B cell (primary cell): ENCODE measurements at regions not wholly inside any gene's neighbourhood (a gene's known extent, or its start where the extent isn't known, plus 50 kb on each side); places are given as distances from the start of the nearest gene placed in this dataset.
"Not testable (repeated sequence)": the region's sequence is repeated elsewhere in the genome, so short reads cannot be mapped to it uniquely, and the experiment has no call there.

Source experiments
- EZH2 ChIP-seq: IDR thresholded peaks from 2 replicates; pipeline ENCODE4 v1.6.1; 2012; ENCODE audit warnings: borderline replicate concordance, low read depth, mild to moderate bottlenecking, moderate library complexity, low read length; ENCODE audit not compliant: insufficient read depth, poor library complexity, severe bottlenecking
- TF ChIP-seq, protein P1 (sequence below): fragments of 200-600 bp; IDR thresholded peaks from one replicate; pipeline ENCODE4 v1.8.0; 2022; ENCODE audit warnings: antibody characterized with exemption, mild to moderate bottlenecking

DNA sequence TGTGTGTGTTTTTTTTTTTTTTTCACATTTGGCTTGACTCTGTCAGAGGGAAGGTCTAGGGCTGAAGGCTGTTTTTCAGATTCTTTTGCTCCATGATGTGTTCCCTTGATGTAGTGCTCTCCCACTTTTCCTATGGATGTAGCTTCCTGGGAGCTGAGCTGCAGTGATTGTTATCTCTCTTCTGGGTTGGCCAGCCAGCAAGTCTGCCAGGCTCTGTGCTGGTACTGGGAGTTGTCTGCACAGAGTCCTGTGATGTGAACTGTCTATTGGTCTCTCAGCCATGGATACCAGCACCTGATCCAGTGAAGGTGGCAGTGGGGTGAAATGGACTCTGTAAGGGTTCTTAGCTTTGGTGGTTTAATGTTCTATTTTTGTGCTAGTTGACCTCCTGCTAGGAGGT is 377.4 kb upstream of the MAN1A1 start:
- TF ChIP-seq, protein P1, sequence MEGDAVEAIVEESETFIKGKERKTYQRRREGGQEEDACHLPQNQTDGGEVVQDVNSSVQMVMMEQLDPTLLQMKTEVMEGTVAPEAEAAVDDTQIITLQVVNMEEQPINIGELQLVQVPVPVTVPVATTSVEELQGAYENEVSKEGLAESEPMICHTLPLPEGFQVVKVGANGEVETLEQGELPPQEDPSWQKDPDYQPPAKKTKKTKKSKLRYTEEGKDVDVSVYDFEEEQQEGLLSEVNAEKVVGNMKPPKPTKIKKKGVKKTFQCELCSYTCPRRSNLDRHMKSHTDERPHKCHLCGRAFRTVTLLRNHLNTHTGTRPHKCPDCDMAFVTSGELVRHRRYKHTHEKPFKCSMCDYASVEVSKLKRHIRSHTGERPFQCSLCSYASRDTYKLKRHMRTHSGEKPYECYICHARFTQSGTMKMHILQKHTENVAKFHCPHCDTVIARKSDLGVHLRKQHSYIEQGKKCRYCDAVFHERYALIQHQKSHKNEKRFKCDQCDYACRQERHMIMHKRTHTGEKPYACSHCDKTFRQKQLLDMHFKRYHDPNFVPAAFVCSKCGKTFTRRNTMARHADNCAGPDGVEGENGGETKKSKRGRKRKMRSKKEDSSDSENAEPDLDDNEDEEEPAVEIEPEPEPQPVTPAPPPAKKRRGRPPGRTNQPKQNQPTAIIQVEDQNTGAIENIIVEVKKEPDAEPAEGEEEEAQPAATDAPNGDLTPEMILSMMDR, result not testable (repeated sequence)
- not testable (repeated sequence) for TF ChIP-seq EZH2
